ENCODE measurements at regions not wholly inside any gene's neighbourhood (a gene's known extent, or its start where the extent isn't known, plus 50 kb on each side); places are given as distances from the start of the nearest gene placed in this dataset.

- H3K4me3 ChIP-seq (ENCODE audit: low read length) = no peak overlapping the region
- DNase-seq (ENCODE audit: low read depth, low spot score) = no peak
These were observed 287.1 kb downstream of the ADGB start for GRCh38 chr6:146885708-146886457.

- DNase-seq (ENCODE audit: low read depth, low spot score) = no peak
- no peak overlapping the region for H3K4me3 ChIP-seq (ENCODE audit: low read length)
These were observed 288.0 kb downstream of the ADGB start for GRCh38 chr6:146886587-146887446.

GRCh38 chr6:146887447-146888077 lies 288.8 kb downstream of the ADGB start:
- DNase-seq (ENCODE audit: low read depth, low spot score) = no peak
- H3K4me3 ChIP-seq (ENCODE audit: low read length) = no peak overlapping the region

GRCh38 chr6:146889303-146889702 lies 290.5 kb downstream of the ADGB start:
- no peak overlapping the region for H3K4me3 ChIP-seq (ENCODE audit: low read length)
- DNase-seq (ENCODE audit: low read depth, low spot score) = no peak

- no peak for DNase-seq (ENCODE audit: low read depth, low spot score)
- no peak overlapping the region for H3K4me3 ChIP-seq (ENCODE audit: low read length)
These were observed 291.4 kb downstream of the ADGB start for GRCh38 chr6:146890172-146890571.

- DNase-seq (ENCODE audit: low read depth, low spot score) = no peak
- H3K4me3 ChIP-seq (ENCODE audit: low read length) = no peak overlapping the region
These were observed 292.1 kb downstream of the ADGB start for GRCh38 chr6:146890644-146891434.

- DNase-seq (ENCODE audit: low read depth, low spot score) = no peak
- no peak overlapping the region for H3K4me3 ChIP-seq (ENCODE audit: low read length)
These were observed 293.0 kb downstream of the ADGB start for GRCh38 chr6:146891615-146892265.

- no peak for DNase-seq (ENCODE audit: low read depth, low spot score)
These were observed 293.5 kb downstream of the ADGB start for GRCh38 chr6:146892283-146892612.

GRCh38 chr6:146892613-146893401 lies 294.0 kb downstream of the ADGB start:
- no peak for DNase-seq (ENCODE audit: low read depth, low spot score)
- H3K4me3 ChIP-seq (ENCODE audit: low read length) = no peak overlapping the region

More at GRCh38 chr6:146892283-146892612, 293.5 kb downstream of the ADGB start:
- H3K4me3 ChIP-seq (ENCODE audit: low read length) = no peak overlapping the region

- no peak overlapping the region for H3K4me3 ChIP-seq (ENCODE audit: low read length)
- DNase-seq (ENCODE audit: low read depth, low spot score) = no peak
These were observed 294.9 kb downstream of the ADGB start for GRCh38 chr6:146893690-146894089.

- H3K4me3 ChIP-seq (ENCODE audit: low read length) = no peak overlapping the region
- no peak for DNase-seq (ENCODE audit: low read depth, low spot score)
These were observed 295.9 kb downstream of the ADGB start for GRCh38 chr6:146894624-146895023.

- H3K4me3 ChIP-seq (ENCODE audit: low read length) = no peak overlapping the region
- no peak for DNase-seq (ENCODE audit: low read depth, low spot score)
These were observed 296.5 kb downstream of the ADGB start for GRCh38 chr6:146895101-146895771.

- no peak for DNase-seq (ENCODE audit: low read depth, low spot score)
- no peak overlapping the region for H3K4me3 ChIP-seq (ENCODE audit: low read length)
These were observed 296.9 kb downstream of the ADGB start for GRCh38 chr6:146895772-146896061.

- no peak for DNase-seq (ENCODE audit: low read depth, low spot score)
These were observed 297.5 kb downstream of the ADGB start for GRCh38 chr6:146896062-146896813.

GRCh38 chr6:146896960-146897701 lies 298.4 kb downstream of the ADGB start:
- DNase-seq (ENCODE audit: low read depth, low spot score) = no peak
- no peak overlapping the region for H3K4me3 ChIP-seq (ENCODE audit: low read length)

More at GRCh38 chr6:146896062-146896813, 297.5 kb downstream of the ADGB start:
- no peak overlapping the region for H3K4me3 ChIP-seq (ENCODE audit: low read length)

GRCh38 chr6:146898069-146898887 lies 299.5 kb downstream of the ADGB start:
- no peak for DNase-seq (ENCODE audit: low read depth, low spot score)

More at GRCh38 chr6:146898069-146898887, 299.5 kb downstream of the ADGB start:
- H3K4me3 ChIP-seq (ENCODE audit: low read length) = no peak overlapping the region
